Ovary (tissue), 3 donors: ENCODE measurements at regions not wholly inside any gene's neighbourhood (a gene's known extent, or its start where the extent isn't known, plus 50 kb on each side); places are given as distances from the start of the nearest gene placed in this dataset.

Source experiments
- CTCF ChIP-seq, 3 donors: fragments of 450-650 bp in 2 of 3; fragments of 200-600 bp in 1 of 3; IDR thresholded peaks; one replicate each; pipeline versions ENCODE4 v1.5.1 to v1.8.0; 2016 to 2022; ENCODE audit warnings: antibody characterized with exemption in 3 of 3, mild to moderate bottlenecking in 1 of 3
- EP300 ChIP-seq: sonication (generic); formaldehyde crosslinking; IDR thresholded peaks from one replicate; pipeline ENCODE4 v1.6.1; 2017; ENCODE audit warnings: antibody characterized with exemption
- POLR2A ChIP-seq: fragments of 450-650 bp; IDR thresholded peaks from one replicate; pipeline ENCODE4 v1.6.1; 2017; ENCODE audit warnings: antibody characterized with exemption, mild to moderate bottlenecking, moderate library complexity
- donor health status: DM: no; HTN: no; CAD: no.

GRCh38 chr17:5809580-5810188 is 225.4 kb upstream of the NLRP1 start:
- TF ChIP-seq CTCF (IDR thresholded peaks at IDR 0.05) = no peak
- TF ChIP-seq POLR2A = no peak
- TF ChIP-seq EP300 = no peak
